ENCODE measurements at regions not wholly inside any gene's neighbourhood (a gene's known extent, or its start where the extent isn't known, plus 50 kb on each side); places are given as distances from the start of the nearest gene placed in this dataset.
"Not testable (repeated sequence)": the region's sequence is repeated elsewhere in the genome, so short reads cannot be mapped to it uniquely, and the experiment has no call there.

DNA sequence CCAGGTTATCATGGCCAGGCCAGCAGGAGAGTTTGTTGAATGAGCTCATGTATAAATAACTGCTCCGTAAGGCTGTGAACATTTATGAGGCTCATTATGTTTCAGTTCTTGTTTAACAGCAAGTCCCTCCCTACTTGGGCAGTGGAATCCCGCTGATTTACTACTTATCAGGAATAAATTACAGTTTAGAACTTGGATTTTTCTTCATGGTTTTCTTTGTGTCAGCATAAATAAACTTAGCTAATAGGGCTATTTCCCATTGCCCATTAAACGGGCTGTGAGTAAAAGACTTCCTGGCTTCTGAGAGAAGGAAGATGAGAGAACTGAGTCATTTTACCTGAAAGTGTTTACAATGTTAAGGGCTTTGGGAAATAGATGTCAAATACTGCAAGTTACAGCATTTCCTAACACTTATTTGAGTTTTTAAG, 701.6 kb upstream of the ANKRD30A start:
- Histone ChIP-seq H3K4me1 (ENCODE audit: insufficient read depth, insufficient read length) (no peaks in the 10 kb centered on the region), H3K9me3 (ENCODE audit: insufficient read depth, low read length) (peaks cover 11% of the 10 kb centered on the region), H3K4me3 (ENCODE audit: insufficient read length, low read depth) (no peak overlapping the region), H3K9ac (ENCODE audit: insufficient read length, low read depth) (no peak overlapping the region), H3K27me3 (ENCODE audit: insufficient read depth, insufficient read length) (no peaks in the 10 kb centered on the region), H3K36me3 (ENCODE audit: insufficient read depth, insufficient read length, low read length) (no peaks in the 10 kb centered on the region)
- TF ChIP-seq ZNF274 (IDR thresholded peaks at IDR 0.05; ENCODE audit: low read depth, low read length) (no peak), YY1 (IDR thresholded peaks at IDR 0.05; ENCODE audit: insufficient read depth, insufficient read length) (no peak), SUZ12 (IDR thresholded peaks at IDR 0.05; ENCODE audit: extremely low read depth, insufficient read depth, insufficient read length) (no peak)
- no peak for DNase-seq (ENCODE audit: low read depth, low spot score)

DNA sequence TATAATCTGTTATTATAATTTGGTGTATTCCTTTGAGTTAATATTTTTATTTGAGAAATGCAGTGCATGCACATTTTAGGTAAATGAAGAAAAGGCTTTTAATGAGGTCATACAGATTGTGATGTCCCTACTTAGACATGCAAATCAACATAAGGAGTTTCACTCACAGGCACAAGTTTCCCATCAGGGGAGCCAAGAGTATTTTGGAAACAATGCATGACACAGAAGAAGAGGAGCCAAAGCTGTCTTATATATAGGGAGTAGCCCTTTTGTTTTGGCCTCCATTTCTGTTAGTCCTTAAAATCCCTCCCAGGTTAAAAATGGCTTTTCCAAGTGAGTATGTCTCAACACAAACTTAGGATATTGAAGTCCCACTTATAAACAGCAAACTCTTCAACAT, 703.4 kb upstream of the ANKRD30A start:
- H3K36me3 ChIP-seq (ENCODE audit: insufficient read depth, insufficient read length, low read length) = no peaks in the 10 kb centered on the region
- no peaks in the 10 kb centered on the region for H3K4me1 ChIP-seq (ENCODE audit: insufficient read depth, insufficient read length)
- no peak overlapping the region for H3K9ac ChIP-seq (ENCODE audit: insufficient read length, low read depth)
- peaks cover 8% of the 10 kb centered on the region for H3K9me3 ChIP-seq (ENCODE audit: insufficient read depth, low read length)
- H3K4me3 ChIP-seq (ENCODE audit: insufficient read length, low read depth) = no peak overlapping the region
- no peak for TF ChIP-seq SUZ12 (IDR thresholded peaks at IDR 0.05; ENCODE audit: extremely low read depth, insufficient read depth, insufficient read length)
- TF ChIP-seq ZNF274 (IDR thresholded peaks at IDR 0.05; ENCODE audit: low read depth, low read length) = no peak
- no peak for TF ChIP-seq YY1 (IDR thresholded peaks at IDR 0.05; ENCODE audit: insufficient read depth, insufficient read length)
- DNase-seq (ENCODE audit: low read depth, low spot score) = peak; percentile 38
- H3K27me3 ChIP-seq (ENCODE audit: insufficient read depth, insufficient read length) = no peaks in the 10 kb centered on the region

DNA sequence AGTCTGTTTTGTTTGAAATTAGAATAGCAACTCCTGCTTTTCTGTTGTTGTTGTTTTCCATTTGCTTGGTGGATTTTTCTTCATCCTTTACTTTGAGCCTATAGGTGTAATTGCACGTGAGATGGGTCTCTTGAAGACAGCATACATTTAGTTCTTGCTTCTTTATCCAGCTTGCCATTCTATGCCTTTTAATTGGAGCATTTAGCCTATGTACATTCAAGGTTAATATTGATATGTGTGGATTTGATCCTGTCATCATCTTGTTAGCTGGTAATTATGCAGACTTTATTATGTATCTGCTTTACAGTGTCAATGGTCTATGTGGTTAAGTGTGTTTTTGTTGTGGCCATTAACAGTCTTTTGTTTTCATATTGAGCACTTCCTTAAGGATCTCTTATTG, 708.9 kb upstream of the ANKRD30A start:
- Histone ChIP-seq H3K27me3 (ENCODE audit: insufficient read depth, insufficient read length) (no peaks in the 10 kb centered on the region), H3K4me1 (ENCODE audit: insufficient read depth, insufficient read length) (no peaks in the 10 kb centered on the region), H3K9me3 (ENCODE audit: insufficient read depth, low read length) (no peaks in the 10 kb centered on the region), H3K4me3 (ENCODE audit: insufficient read length, low read depth) (no peak overlapping the region), H3K9ac (ENCODE audit: insufficient read length, low read depth) (no peak overlapping the region), H3K36me3 (ENCODE audit: insufficient read depth, insufficient read length, low read length) (no peaks in the 10 kb centered on the region)
- DNase-seq (ENCODE audit: low read depth, low spot score) = no peak
- TF ChIP-seq ZNF274 (IDR thresholded peaks at IDR 0.05; ENCODE audit: low read depth, low read length) = no peak

DNA sequence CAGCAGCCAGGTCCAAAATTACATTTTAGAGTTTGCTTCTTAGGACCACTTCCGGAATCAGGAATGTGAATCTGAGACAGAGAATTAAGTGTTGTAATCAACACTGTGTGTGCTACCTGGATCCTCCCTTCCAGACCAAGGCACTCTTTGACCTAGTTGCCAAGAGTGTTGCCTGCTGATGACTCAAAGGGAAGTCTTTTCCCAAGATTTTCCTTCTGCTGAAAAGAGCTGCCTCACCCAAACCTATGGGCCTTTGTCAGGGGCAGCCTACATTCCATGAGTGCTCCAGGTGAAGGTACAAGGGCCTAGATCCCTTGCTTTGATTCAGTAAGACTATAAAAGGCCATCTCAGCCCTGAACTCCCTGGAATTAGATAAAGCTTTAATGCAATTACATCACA, 712.5 kb upstream of the ANKRD30A start:
- no peak for DNase-seq (ENCODE audit: low read depth, low spot score)
- no peak for TF ChIP-seq SUZ12 (IDR thresholded peaks at IDR 0.05; ENCODE audit: extremely low read depth, insufficient read depth, insufficient read length)
- TF ChIP-seq ZNF274 (IDR thresholded peaks at IDR 0.05; ENCODE audit: low read depth, low read length) = no peak
- no peak for TF ChIP-seq YY1 (IDR thresholded peaks at IDR 0.05; ENCODE audit: insufficient read depth, insufficient read length)
- no peaks in the 10 kb centered on the region for H3K27me3 ChIP-seq (ENCODE audit: insufficient read depth, insufficient read length)
- no peaks in the 10 kb centered on the region for H3K4me1 ChIP-seq (ENCODE audit: insufficient read depth, insufficient read length)
- no peaks in the 10 kb centered on the region for H3K9me3 ChIP-seq (ENCODE audit: insufficient read depth, low read length)
- no peaks in the 10 kb centered on the region for H3K36me3 ChIP-seq (ENCODE audit: insufficient read depth, insufficient read length, low read length)
- no peak overlapping the region for H3K9ac ChIP-seq (ENCODE audit: insufficient read length, low read depth)
- no peak overlapping the region for H3K4me3 ChIP-seq (ENCODE audit: insufficient read length, low read depth)

DNA sequence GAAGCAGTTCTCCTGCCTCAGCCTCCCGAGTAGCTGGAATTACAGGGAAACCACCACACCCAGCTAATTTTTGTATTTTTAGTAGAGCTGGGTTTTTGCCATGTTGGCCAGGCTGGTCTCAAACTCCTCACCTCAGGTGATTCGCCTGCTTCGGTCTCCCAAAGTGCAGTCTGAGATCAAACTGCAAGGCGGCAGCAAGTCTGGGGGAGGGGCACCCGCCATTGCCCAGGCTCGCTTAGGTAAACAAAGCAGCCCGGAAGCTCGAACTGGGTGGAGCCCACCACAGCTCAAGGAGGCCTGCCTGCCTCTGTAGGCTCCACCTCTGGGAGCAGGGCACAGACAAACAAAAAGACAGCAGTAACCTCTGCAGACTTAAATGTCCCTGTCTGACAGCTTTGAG, 725.2 kb upstream of the ANKRD30A start:
- not testable (repeated sequence) for H3K4me3 ChIP-seq (ENCODE audit: insufficient read length, low read depth); H3K9me3 ChIP-seq (ENCODE audit: insufficient read depth, low read length); DNase-seq (ENCODE audit: low read depth, low spot score); H3K27me3 ChIP-seq (ENCODE audit: insufficient read depth, insufficient read length); H3K4me1 ChIP-seq (ENCODE audit: insufficient read depth, insufficient read length); H3K36me3 ChIP-seq (ENCODE audit: insufficient read depth, insufficient read length, low read length); H3K9ac ChIP-seq (ENCODE audit: insufficient read length, low read depth)

DNA sequence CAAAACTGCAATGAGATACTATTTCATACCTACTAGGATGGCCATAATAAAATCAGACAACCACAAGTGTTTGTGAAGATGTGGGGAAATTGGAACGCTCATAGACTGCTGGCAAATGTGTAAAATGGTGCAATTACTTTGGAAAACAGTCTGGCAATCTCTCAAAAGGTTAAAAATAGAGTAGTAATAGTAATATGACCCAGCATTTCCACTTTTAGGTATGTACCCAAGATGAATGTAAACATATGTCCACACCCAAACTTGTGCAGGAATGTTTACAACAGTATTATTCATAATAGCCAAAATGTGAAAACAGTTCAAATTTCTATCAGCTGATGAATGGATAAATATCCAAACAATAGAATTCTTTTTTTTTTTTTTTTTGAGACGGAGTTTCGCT, 731.6 kb upstream of the ANKRD30A start:
- H3K9ac ChIP-seq (ENCODE audit: insufficient read length, low read depth) = no peak overlapping the region
- TF ChIP-seq YY1 (IDR thresholded peaks at IDR 0.05; ENCODE audit: insufficient read depth, insufficient read length) (no peak), SUZ12 (IDR thresholded peaks at IDR 0.05; ENCODE audit: extremely low read depth, insufficient read depth, insufficient read length) (no peak), ZNF274 (IDR thresholded peaks at IDR 0.05; ENCODE audit: low read depth, low read length) (no peak)
- no peak overlapping the region for H3K4me3 ChIP-seq (ENCODE audit: insufficient read length, low read depth)
- no peaks in the 10 kb centered on the region for H3K4me1 ChIP-seq (ENCODE audit: insufficient read depth, insufficient read length)
- H3K36me3 ChIP-seq (ENCODE audit: insufficient read depth, insufficient read length, low read length) = no peaks in the 10 kb centered on the region
- H3K27me3 ChIP-seq (ENCODE audit: insufficient read depth, insufficient read length) = no peaks in the 10 kb centered on the region
- H3K9me3 ChIP-seq (ENCODE audit: insufficient read depth, low read length) = no peaks in the 10 kb centered on the region
- DNase-seq (ENCODE audit: low read depth, low spot score) = no peak

DNA sequence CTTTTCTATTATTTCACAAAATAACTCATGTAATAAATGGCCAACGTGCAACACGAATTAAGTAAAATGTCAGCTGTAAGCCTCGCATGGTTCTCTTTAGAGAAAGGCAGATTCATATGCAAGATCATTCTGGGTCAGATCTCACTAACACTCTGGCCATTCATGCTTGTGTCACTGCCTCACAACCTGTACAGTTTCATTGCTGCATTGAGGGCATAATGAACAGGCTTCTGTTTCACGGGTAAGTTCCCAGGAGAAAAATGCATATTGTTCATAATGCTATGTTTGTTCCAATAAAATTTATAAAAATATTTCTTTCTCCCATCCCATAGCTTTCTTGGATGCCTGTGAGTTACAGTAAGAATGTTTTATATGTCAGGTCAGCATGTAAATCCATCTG, 734.0 kb upstream of the ANKRD30A start:
- H3K9ac ChIP-seq (ENCODE audit: insufficient read length, low read depth) = no peak overlapping the region
- TF ChIP-seq ZNF274 (IDR thresholded peaks at IDR 0.05; ENCODE audit: low read depth, low read length) (no peak), YY1 (IDR thresholded peaks at IDR 0.05; ENCODE audit: insufficient read depth, insufficient read length) (no peak), SUZ12 (IDR thresholded peaks at IDR 0.05; ENCODE audit: extremely low read depth, insufficient read depth, insufficient read length) (no peak)
- H3K9me3 ChIP-seq (ENCODE audit: insufficient read depth, low read length) = no peaks in the 10 kb centered on the region
- no peaks in the 10 kb centered on the region for H3K4me1 ChIP-seq (ENCODE audit: insufficient read depth, insufficient read length)
- H3K27me3 ChIP-seq (ENCODE audit: insufficient read depth, insufficient read length) = no peaks in the 10 kb centered on the region
- no peaks in the 10 kb centered on the region for H3K36me3 ChIP-seq (ENCODE audit: insufficient read depth, insufficient read length, low read length)
- DNase-seq (ENCODE audit: low read depth, low spot score) = no peak
- no peak overlapping the region for H3K4me3 ChIP-seq (ENCODE audit: insufficient read length, low read depth)

DNA sequence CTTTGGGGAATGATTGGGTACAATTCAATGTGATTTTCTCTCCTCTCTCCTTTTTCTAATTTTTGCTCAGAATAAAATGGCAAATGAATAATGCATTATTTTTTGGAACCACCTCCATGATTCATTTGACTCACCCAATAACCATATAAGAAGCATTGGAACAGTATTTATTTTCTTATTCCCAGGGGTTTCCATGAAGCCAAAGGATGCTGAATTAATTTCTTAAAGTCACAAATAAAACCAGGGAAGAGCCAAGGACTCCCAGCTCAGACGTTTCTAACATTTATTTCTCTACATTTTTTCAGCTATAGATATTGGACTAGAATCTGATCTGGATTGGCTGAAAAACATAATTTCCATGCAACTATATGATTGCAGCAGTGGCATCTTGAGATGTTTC, 735.2 kb upstream of the ANKRD30A start:
- H3K9ac ChIP-seq (ENCODE audit: insufficient read length, low read depth) = no peak overlapping the region
- DNase-seq (ENCODE audit: low read depth, low spot score) = no peak
- no peaks in the 10 kb centered on the region for H3K36me3 ChIP-seq (ENCODE audit: insufficient read depth, insufficient read length, low read length)
- H3K4me3 ChIP-seq (ENCODE audit: insufficient read length, low read depth) = no peak overlapping the region
- H3K27me3 ChIP-seq (ENCODE audit: insufficient read depth, insufficient read length) = no peaks in the 10 kb centered on the region
- H3K4me1 ChIP-seq (ENCODE audit: insufficient read depth, insufficient read length) = no peaks in the 10 kb centered on the region
- H3K9me3 ChIP-seq (ENCODE audit: insufficient read depth, low read length) = no peaks in the 10 kb centered on the region
- TF ChIP-seq ZNF274 (IDR thresholded peaks at IDR 0.05; ENCODE audit: low read depth, low read length) = no peak
- no peak for TF ChIP-seq YY1 (IDR thresholded peaks at IDR 0.05; ENCODE audit: insufficient read depth, insufficient read length)
- no peak for TF ChIP-seq SUZ12 (IDR thresholded peaks at IDR 0.05; ENCODE audit: extremely low read depth, insufficient read depth, insufficient read length)

Data from NT2/D1 (cell line).